Stimulated activated naive CD8-positive, alpha-beta T cell treated with anti-CD3 and anti-CD28 coated beads, Interleukin-15, amount 100 ng/mL, for 72 hours (primary cell): ENCODE measurements at regions not wholly inside any gene's neighbourhood (a gene's known extent, or its start where the extent isn't known, plus 50 kb on each side); places are given as distances from the start of the nearest gene placed in this dataset.
A peak's percentile ranks its signal among the peaks of the same experiment; 100 is the strongest.

ENCODE experiments used
- ATAC-seq: fragments of 150-1000 bp; cut with Tn5 transposase; 2 replicates; pipeline ENCODE4 v1.10.0; 2021; ENCODE audit warnings: mild to moderate bottlenecking, moderate library complexity
- DNase-seq, 2 donors: peaks; one replicate each; pipeline ENCODE4 v3.0.0; 2021 to 2022
- H3K27ac Mint-ChIP-seq, 2 donors: one replicate each; pipeline ENCODE4 v1.8.0; 2022; ENCODE audit warnings: mild to moderate bottlenecking in 2 of 2, mixed read lengths in 2 of 2, moderate library complexity in 2 of 2
- H3K27me3 Mint-ChIP-seq: one replicate; pipeline ENCODE4 v1.8.0; 2022; ENCODE audit warnings: mixed read lengths
- H3K4me1 Mint-ChIP-seq: one replicate; pipeline ENCODE4 v1.8.0; 2022; ENCODE audit warnings: mild to moderate bottlenecking, mixed read lengths
- H3K4me3 Mint-ChIP-seq, 2 donors: one replicate each; pipeline ENCODE4 v1.8.0; 2022; ENCODE audit warnings: mild to moderate bottlenecking in 2 of 2, mixed read lengths in 2 of 2, moderate library complexity in 1 of 2
- H3K9me3 Mint-ChIP-seq, 2 donors: one replicate each; pipeline ENCODE4 v1.8.0; 2022; ENCODE audit warnings: mixed read lengths in 2 of 2

GRCh38 chr20:24212494-24212893, 223.9 kb upstream of the GGTLC1 start:
- ATAC-seq: no peak
- H3K27me3 Mint-ChIP-seq: peaks cover 28% of the 10 kb centered on the region
- no peak for DNase-seq
- peaks cover 21% of the 10 kb centered on the region in 2 donors for H3K9me3 Mint-ChIP-seq
- peaks cover 8% of the 10 kb centered on the region for H3K4me1 Mint-ChIP-seq
- no peak overlapping the region for H3K4me3 Mint-ChIP-seq
- H3K27ac Mint-ChIP-seq: peak overlapping the region in 1 of 2 donors; percentile 73

- peaks cover 28% of the 10 kb centered on the region for H3K27me3 Mint-ChIP-seq
- no peak for ATAC-seq
- peaks cover 19% of the 10 kb centered on the region in 2 donors for H3K9me3 Mint-ChIP-seq
Measured at GRCh38 chr20:24211972-24212371, 223.4 kb upstream of the GGTLC1 start.

GRCh38 chr20:24210356-24210755, 221.8 kb upstream of the GGTLC1 start:
- DNase-seq (no peak), ATAC-seq (no peak)
- H3K27ac Mint-ChIP-seq: no peak overlapping the region
- H3K27me3 Mint-ChIP-seq: peaks cover 28% of the 10 kb centered on the region
- peaks cover 11 to 15% of the 10 kb centered on the region in 2 donors for H3K9me3 Mint-ChIP-seq
- H3K4me1 Mint-ChIP-seq: peaks cover 8% of the 10 kb centered on the region
- H3K4me3 Mint-ChIP-seq: no peak overlapping the region

More at GRCh38 chr20:24211972-24212371, 223.4 kb upstream of the GGTLC1 start:
- no peak for DNase-seq
- no peak overlapping the region for H3K27ac Mint-ChIP-seq
- no peak overlapping the region for H3K4me3 Mint-ChIP-seq
- H3K4me1 Mint-ChIP-seq: peaks cover 8% of the 10 kb centered on the region

- peaks cover 8% of the 10 kb centered on the region for H3K4me1 Mint-ChIP-seq
- peaks cover 21% of the 10 kb centered on the region for H3K27me3 Mint-ChIP-seq
- ATAC-seq (no peak), DNase-seq (no peak)
- H3K27ac Mint-ChIP-seq: no peak overlapping the region
- H3K4me3 Mint-ChIP-seq: no peak overlapping the region
- peaks cover 11 to 15% of the 10 kb centered on the region in 2 donors for H3K9me3 Mint-ChIP-seq
Measured at GRCh38 chr20:24208652-24209051, 220.1 kb upstream of the GGTLC1 start.

- Mint-ChIP-seq H3K9me3 (peaks cover 11 to 15% of the 10 kb centered on the region in 2 donors), H3K27me3 (peaks cover 15% of the 10 kb centered on the region), H3K4me3 (no peak overlapping the region), H3K4me1 (peaks cover 7% of the 10 kb centered on the region), H3K27ac (no peak overlapping the region)
- DNase-seq: no peak
- no peak for ATAC-seq
Measured at GRCh38 chr20:24207803-24208300, 219.3 kb upstream of the GGTLC1 start.

GRCh38 chr20:24206995-24207394, 218.4 kb upstream of the GGTLC1 start:
- H3K4me1 Mint-ChIP-seq: no peaks in the 10 kb centered on the region
- ATAC-seq (no peak), DNase-seq (no peak)
- H3K27me3 Mint-ChIP-seq: peaks cover 7% of the 10 kb centered on the region
- no peak overlapping the region for H3K4me3 Mint-ChIP-seq
- no peak overlapping the region for H3K27ac Mint-ChIP-seq
- H3K9me3 Mint-ChIP-seq: peaks cover 11 to 15% of the 10 kb centered on the region in 2 donors

- Mint-ChIP-seq H3K27me3 (no peaks in the 10 kb centered on the region), H3K4me1 (no peaks in the 10 kb centered on the region), H3K27ac (peak overlapping the region in 1 of 2 donors; percentile 49), H3K4me3 (no peak overlapping the region), H3K9me3 (peaks cover 10 to 14% of the 10 kb centered on the region in 2 donors)
- ATAC-seq (no peak), DNase-seq (no peak)
Measured at GRCh38 chr20:24203526-24204183, 215.1 kb upstream of the GGTLC1 start.

- Mint-ChIP-seq H3K27ac (no peak overlapping the region), H3K9me3 (no peaks in the 10 kb centered on the region), H3K4me1 (no peaks in the 10 kb centered on the region), H3K27me3 (no peaks in the 10 kb centered on the region), H3K4me3 (no peak overlapping the region)
- ATAC-seq (no peak), DNase-seq (no peak)
Measured at GRCh38 chr20:24199501-24199900, 210.9 kb upstream of the GGTLC1 start.

- H3K4me3 Mint-ChIP-seq: no peak overlapping the region
- H3K27ac Mint-ChIP-seq: no peak overlapping the region
Measured at GRCh38 chr20:24194143-24194542, 205.6 kb upstream of the GGTLC1 start.

GRCh38 chr20:24190905-24191304, 202.3 kb upstream of the GGTLC1 start:
- H3K4me3 Mint-ChIP-seq: no peak overlapping the region

More at GRCh38 chr20:24194143-24194542, 205.6 kb upstream of the GGTLC1 start:
- DNase-seq: no peak
- H3K9me3 Mint-ChIP-seq: peaks cover 0 to 5% of the 10 kb centered on the region in 2 donors
- no peak for ATAC-seq
- H3K27me3 Mint-ChIP-seq: no peaks in the 10 kb centered on the region
- H3K4me1 Mint-ChIP-seq: no peaks in the 10 kb centered on the region

GRCh38 chr20:24185791-24186190, 197.2 kb upstream of the GGTLC1 start:
- no peak for ATAC-seq
- Mint-ChIP-seq H3K4me1 (no peaks in the 10 kb centered on the region), H3K27ac (no peak overlapping the region), H3K9me3 (peaks cover 0 to 9% of the 10 kb centered on the region in 2 donors), H3K4me3 (no peak overlapping the region), H3K27me3 (no peaks in the 10 kb centered on the region)
- DNase-seq: no peak

More at GRCh38 chr20:24190905-24191304, 202.3 kb upstream of the GGTLC1 start:
- Mint-ChIP-seq H3K27ac (no peak overlapping the region), H3K9me3 (peaks cover 0 to 9% of the 10 kb centered on the region in 2 donors), H3K27me3 (no peaks in the 10 kb centered on the region), H3K4me1 (no peaks in the 10 kb centered on the region)
- DNase-seq (no peak), ATAC-seq (no peak)

- H3K4me1 Mint-ChIP-seq: no peaks in the 10 kb centered on the region
- ATAC-seq (no peak), DNase-seq (no peak)
- H3K9me3 Mint-ChIP-seq: no peaks in the 10 kb centered on the region
- no peak overlapping the region for H3K4me3 Mint-ChIP-seq
- no peak overlapping the region for H3K27ac Mint-ChIP-seq
- H3K27me3 Mint-ChIP-seq: no peaks in the 10 kb centered on the region
Measured at GRCh38 chr20:24181151-24181550, 192.6 kb upstream of the GGTLC1 start.

- no peak for DNase-seq
- H3K27ac Mint-ChIP-seq: no peak overlapping the region
- H3K27me3 Mint-ChIP-seq: no peaks in the 10 kb centered on the region
- no peaks in the 10 kb centered on the region for H3K4me1 Mint-ChIP-seq
- no peak for ATAC-seq
- H3K9me3 Mint-ChIP-seq: peaks cover 18 to 23% of the 10 kb centered on the region in 2 donors
- H3K4me3 Mint-ChIP-seq: no peak overlapping the region
Measured at GRCh38 chr20:24169256-24169655, 180.7 kb upstream of the GGTLC1 start.

- no peak overlapping the region for H3K4me3 Mint-ChIP-seq
- peaks cover 2 to 6% of the 10 kb centered on the region in 2 donors for H3K9me3 Mint-ChIP-seq
- H3K4me1 Mint-ChIP-seq: no peaks in the 10 kb centered on the region
- DNase-seq: no peak
- H3K27ac Mint-ChIP-seq: no peak overlapping the region
- H3K27me3 Mint-ChIP-seq: no peaks in the 10 kb centered on the region
- ATAC-seq: no peak
Measured at GRCh38 chr20:24166412-24166811, 177.8 kb upstream of the GGTLC1 start.

- Mint-ChIP-seq H3K27ac (peak overlapping the region in 1 of 2 donors; percentile 94), H3K27me3 (no peaks in the 10 kb centered on the region), H3K4me1 (no peaks in the 10 kb centered on the region)
Measured at GRCh38 chr20:24166123-24166381, 177.5 kb upstream of the GGTLC1 start.

GRCh38 chr20:24165301-24166122, 176.9 kb upstream of the GGTLC1 start:
- Mint-ChIP-seq H3K4me3 (no peak overlapping the region), H3K4me1 (no peaks in the 10 kb centered on the region)
- ATAC-seq: no peak

More at GRCh38 chr20:24166123-24166381, 177.5 kb upstream of the GGTLC1 start:
- no peak for DNase-seq
- no peak overlapping the region for H3K4me3 Mint-ChIP-seq
- H3K9me3 Mint-ChIP-seq: peaks cover 0 to 2% of the 10 kb centered on the region in 2 donors
- ATAC-seq: no peak

More at GRCh38 chr20:24165301-24166122, 176.9 kb upstream of the GGTLC1 start:
- Mint-ChIP-seq H3K27me3 (no peaks in the 10 kb centered on the region), H3K27ac (peak overlapping the region in 1 of 2 donors; percentile 94), H3K9me3 (no peaks in the 10 kb centered on the region)
- no peak for DNase-seq
